ENCODE measurements at regions not wholly inside any gene's neighbourhood (a gene's known extent, or its start where the extent isn't known, plus 50 kb on each side); places are given as distances from the start of the nearest gene placed in this dataset.

- TF ChIP-seq RFX5 (IDR thresholded peaks at IDR 0.05; ENCODE audit: low read depth, low read length), result no peak
- TF ChIP-seq GABPA (IDR thresholded peaks at IDR 0.05; ENCODE audit: low read depth), result no peak
- TF ChIP-seq JUND (IDR thresholded peaks at IDR 0.05; ENCODE audit: low read depth, low read length), result no peak
- TF ChIP-seq EZH2 (IDR thresholded peaks at IDR 0.05; ENCODE audit: borderline replicate concordance, control insufficient read depth, low read depth, low read length), result no peak
- no peak for TF ChIP-seq POLR2AphosphoS5 (IDR thresholded peaks at IDR 0.05; ENCODE audit: low read length)
- TF ChIP-seq RAD21 (IDR thresholded peaks at IDR 0.05; ENCODE audit: insufficient read depth, low read depth, low read length), result no peak
- TF ChIP-seq KDM1A (IDR thresholded peaks at IDR 0.05; ENCODE audit: borderline replicate concordance), result no peak
- TF ChIP-seq NR2C1 (IDR thresholded peaks at IDR 0.05), result no peak
- TF ChIP-seq CTCF (IDR thresholded peaks at IDR 0.05 in 2 of 3, conservative IDR thresholded peaks at IDR 0.05 in 1 of 3; ENCODE audit: control insufficient read depth in 2 of 3, extremely low read depth in 1 of 3, insufficient read depth in 1 of 3, low read depth in 3 of 3, low read length in 3 of 3), result no peak
- TF ChIP-seq POLR2A (IDR thresholded peaks at IDR 0.05; ENCODE audit: low read depth, low read length), result no peak
Observed at GRCh38 chr4:27836523-27836922, 975.9 kb downstream of the STIM2 start.

All from GM12878 (cell line).